NCI-H146 treated with DMSO at 0.1 percent for 48 hours (cell line): ENCODE measurements at regions not wholly inside any gene's neighbourhood (a gene's known extent, or its start where the extent isn't known, plus 50 kb on each side); places are given as distances from the start of the nearest gene placed in this dataset.
A peak's percentile ranks its signal among the peaks of the same experiment; 100 is the strongest.

ENCODE experiments used
- DNase-seq: peaks from one replicate; lab custom pipeline; 2025; ENCODE audit not compliant: unreplicated experiment; lab: John Stamatoyannopoulos, UW

DNA sequence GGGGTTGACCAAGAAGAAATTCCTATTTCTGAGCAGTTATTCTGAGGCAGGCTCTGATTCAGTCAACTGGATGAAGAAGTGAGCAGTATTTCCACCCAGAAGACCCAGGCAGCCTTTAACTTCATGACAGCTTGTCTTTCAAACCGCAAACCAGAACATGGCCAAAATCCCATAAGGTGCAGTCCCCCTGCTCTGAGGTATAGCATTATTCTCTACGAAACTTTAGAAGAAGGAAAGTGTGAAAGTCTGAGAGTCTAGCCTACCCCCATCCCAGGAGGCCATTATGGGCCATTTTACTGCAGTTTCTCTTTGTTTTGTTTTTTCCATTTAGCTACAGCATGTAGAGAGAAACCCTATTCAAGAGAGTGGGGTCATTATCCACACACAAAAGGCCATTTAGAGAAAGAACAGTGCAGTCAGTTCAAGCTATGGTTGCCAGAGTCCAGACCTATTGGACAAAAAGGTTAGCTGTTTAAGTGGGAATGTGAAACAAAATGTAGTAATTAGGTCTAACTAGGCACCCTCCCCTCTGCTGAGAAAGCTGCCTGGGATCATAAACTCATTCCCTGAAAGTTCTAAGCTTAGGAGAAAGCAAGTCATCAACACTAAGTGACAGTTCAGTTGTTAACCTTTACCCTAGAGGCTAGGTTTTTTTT is 52.1 kb upstream of the RASGEF1B start:
- peak; percentile 23 for DNase-seq

DNA sequence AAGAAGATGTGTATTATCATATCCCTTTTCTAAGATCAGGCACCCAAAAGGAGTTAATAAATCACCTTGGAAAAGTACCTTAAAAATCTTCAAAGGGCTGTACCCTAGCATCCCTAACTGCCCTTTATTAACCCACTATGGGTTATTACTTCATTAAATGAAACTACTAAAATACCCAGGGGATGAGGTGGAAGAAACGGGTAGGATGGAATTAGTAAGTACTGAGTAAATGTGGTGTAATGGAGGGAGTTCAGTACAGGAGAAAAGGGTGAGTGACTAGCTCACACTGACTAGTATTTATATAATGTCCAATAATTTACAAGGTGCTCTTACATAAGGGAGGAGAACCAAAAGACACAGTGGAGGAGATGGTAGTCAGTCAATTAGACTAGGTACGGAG is 51.0 kb upstream of the RASGEF1B start:
- no peak for DNase-seq

DNA sequence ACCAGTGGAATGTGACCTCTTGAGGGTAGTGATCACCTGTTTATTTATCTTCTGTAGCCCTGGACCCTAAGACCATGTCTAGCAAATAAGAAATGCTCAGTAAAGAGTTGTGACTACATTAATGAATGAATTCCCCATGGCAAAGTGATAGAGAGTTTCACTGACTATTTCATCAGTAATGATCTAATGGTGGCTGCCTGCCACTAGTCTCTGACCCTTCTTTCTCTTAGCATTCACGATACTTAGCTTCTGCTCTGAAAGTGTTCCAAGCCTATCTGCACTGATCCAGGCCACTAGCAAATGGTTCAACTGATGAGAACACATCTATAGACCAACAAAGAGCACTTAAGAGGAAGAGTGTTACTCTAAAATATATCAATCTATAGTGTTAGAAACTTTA is 50.0 kb upstream of the RASGEF1B start:
- no peak for DNase-seq
